Fibroblast of lung (primary cell): ENCODE measurements at regions not wholly inside any gene's neighbourhood (a gene's known extent, or its start where the extent isn't known, plus 50 kb on each side); places are given as distances from the start of the nearest gene placed in this dataset.

Experiments used
- DNase-seq, 2 donors: peaks; one replicate each; pipeline versions ENCODE4 v3.0.0 to v3.0.0-alpha.2; 2010; ENCODE audit warnings: low read depth in 2 of 2
- H2AFZ ChIP-seq: 2 replicates; pipeline ENCODE4 v1.5.1; 2012; ENCODE audit warnings: low read length, control low read depth, inconsistent platforms
- H3K27ac ChIP-seq: 2 replicates; pipeline ENCODE4 v1.5.1; 2011; ENCODE audit warnings: low read length, control low read depth; ENCODE audit not compliant: insufficient read depth
- H3K27me3 ChIP-seq: 2 replicates; pipeline ENCODE4 v1.5.1; 2011; ENCODE audit warnings: mild to moderate bottlenecking, low read length; ENCODE audit not compliant: control insufficient read depth, insufficient read depth
- H3K36me3 ChIP-seq: 2 replicates; pipeline ENCODE4 v1.5.1; 2011; ENCODE audit warnings: low read length; ENCODE audit not compliant: control insufficient read depth, insufficient read depth
- H3K4me1 ChIP-seq: 2 replicates; pipeline ENCODE4 v1.5.1; 2011; ENCODE audit warnings: low read length; ENCODE audit not compliant: control insufficient read depth, insufficient read depth; ENCODE audit errors: extremely low read depth
- H3K4me2 ChIP-seq: 2 replicates; pipeline ENCODE4 v1.5.1; 2011; ENCODE audit warnings: low read length, control low read depth; ENCODE audit not compliant: insufficient read depth; ENCODE audit errors: extremely low read depth
- H3K4me3 ChIP-seq, 4 experiments: fragments of 200-600 bp in 1 of 4; sonication (generic) in 1 of 4; replicated peaks in 1 of 4; 2 replicates each; pipeline ENCODE4 v1.5.1; 2011 to 2016; ENCODE audit warnings: low read length in 4 of 4, low read depth in 3 of 4, mild to moderate bottlenecking in 3 of 4, control low read depth in 2 of 4, inconsistent platforms in 1 of 4, mixed read lengths in 1 of 4; ENCODE audit not compliant: insufficient read depth in 1 of 4; ENCODE audit errors: control extremely low read depth in 1 of 4
- H3K79me2 ChIP-seq: 2 replicates; pipeline ENCODE4 v1.5.1; 2012; ENCODE audit warnings: mild to moderate bottlenecking, low read length, inconsistent platforms; ENCODE audit not compliant: control insufficient read depth, insufficient read depth
- H3K9ac ChIP-seq: 2 replicates; pipeline ENCODE4 v1.5.1; 2011; ENCODE audit warnings: mild to moderate bottlenecking, low read length, control low read depth; ENCODE audit not compliant: insufficient read depth
- H3K9me3 ChIP-seq: 2 replicates; pipeline ENCODE4 v1.5.1; 2012; ENCODE audit warnings: low read depth, low read length; ENCODE audit not compliant: control insufficient read depth, insufficient read depth
- H4K20me1 ChIP-seq: 2 replicates; pipeline ENCODE4 v1.5.1; 2011; ENCODE audit warnings: low read length; ENCODE audit not compliant: control insufficient read depth, insufficient read depth; ENCODE audit errors: extremely low read depth
- CTCF ChIP-seq, 2 donors: IDR thresholded peaks in 1 of 2; conservative IDR thresholded peaks in 1 of 2; 1 replicate in 1 of 2; 2 replicates in 1 of 2; pipeline ENCODE4 v1.5.1; 2011 to 2012; ENCODE audit warnings: low read length in 2 of 2, control low read depth in 1 of 2, inconsistent platforms in 1 of 2, low read depth in 1 of 2, mild to moderate bottlenecking in 1 of 2
- EZH2 ChIP-seq: IDR thresholded peaks from 2 replicates; pipeline ENCODE4 v1.5.1; 2012; ENCODE audit warnings: low read length, control low read depth, mild to moderate bottlenecking; ENCODE audit errors: missing control alignments

- Histone ChIP-seq H3K9ac (no peak overlapping the region), H4K20me1 (no peaks in the 10 kb centered on the region), H3K4me3 (no peak overlapping the region), H2AFZ (no peak overlapping the region), H3K9me3 (no peaks in the 10 kb centered on the region), H3K4me2 (no peak overlapping the region), H3K27ac (no peak overlapping the region), H3K27me3 (no peaks in the 10 kb centered on the region), H3K79me2 (no peaks in the 10 kb centered on the region), H3K36me3 (no peaks in the 10 kb centered on the region), H3K4me1 (no peaks in the 10 kb centered on the region)
- TF ChIP-seq EZH2 (no peak), CTCF (conservative IDR thresholded peaks at IDR 0.05 in 1 of 2, IDR thresholded peaks at IDR 0.05 in 1 of 2; ENCODE audit: low read depth in 1 of 2, low read length in 2 of 2) (no peak)
- DNase-seq: no peak
These were observed 106.7 kb upstream of the FSHR start for GRCh38 chr2:49260979-49261538.

DNA sequence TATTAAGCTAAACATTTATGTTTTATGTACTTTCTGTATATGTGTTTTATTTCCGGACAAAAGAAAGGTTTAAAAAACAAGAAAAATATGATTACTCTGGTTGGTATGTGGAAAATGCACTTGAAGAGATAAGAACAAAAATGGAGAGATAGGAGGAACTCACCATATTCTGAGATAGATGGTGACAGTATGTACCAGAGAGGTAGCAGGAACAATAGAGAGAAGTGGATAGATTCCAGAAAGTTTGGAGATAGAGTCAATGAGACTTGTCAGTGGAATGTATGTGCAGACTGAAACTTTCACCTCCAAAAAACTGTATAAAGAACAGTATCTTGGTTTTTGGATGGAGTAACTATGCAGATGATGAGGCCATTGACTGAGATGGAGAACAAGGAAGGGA lies 105.6 kb upstream of the FSHR start:
- Histone ChIP-seq H3K9ac (no peak overlapping the region), H3K4me3 (no peak overlapping the region), H3K27ac (no peak overlapping the region), H2AFZ (no peak overlapping the region), H3K4me2 (no peak overlapping the region), H3K79me2 (no peaks in the 10 kb centered on the region), H4K20me1 (no peaks in the 10 kb centered on the region), H3K27me3 (no peaks in the 10 kb centered on the region), H3K4me1 (no peaks in the 10 kb centered on the region), H3K36me3 (no peaks in the 10 kb centered on the region), H3K9me3 (no peaks in the 10 kb centered on the region)
- TF ChIP-seq EZH2: no peak
- TF ChIP-seq CTCF (conservative IDR thresholded peaks at IDR 0.05 in 1 of 2, IDR thresholded peaks at IDR 0.05 in 1 of 2; ENCODE audit: low read depth in 1 of 2, low read length in 2 of 2): no peak
- peak in 1 of 2 donors; percentile 32 for DNase-seq

- Histone ChIP-seq H3K27me3 (no peaks in the 10 kb centered on the region), H4K20me1 (no peaks in the 10 kb centered on the region), H3K27ac (no peak overlapping the region), H3K36me3 (no peaks in the 10 kb centered on the region), H3K9ac (no peak overlapping the region), H3K4me1 (no peaks in the 10 kb centered on the region), H2AFZ (no peak overlapping the region), H3K4me2 (no peak overlapping the region), H3K4me3 (no peak overlapping the region), H3K79me2 (no peaks in the 10 kb centered on the region), H3K9me3 (no peaks in the 10 kb centered on the region)
- peak in 1 of 2 donors; percentile 8 for DNase-seq
- no peak for TF ChIP-seq CTCF (conservative IDR thresholded peaks at IDR 0.05 in 1 of 2, IDR thresholded peaks at IDR 0.05 in 1 of 2; ENCODE audit: low read depth in 1 of 2, low read length in 2 of 2)
These were observed 101.2 kb upstream of the FSHR start for GRCh38 chr2:49255409-49255971.
